ENCODE measurements at regions not wholly inside any gene's neighbourhood (a gene's known extent, or its start where the extent isn't known, plus 50 kb on each side); places are given as distances from the start of the nearest gene placed in this dataset.

DNA sequence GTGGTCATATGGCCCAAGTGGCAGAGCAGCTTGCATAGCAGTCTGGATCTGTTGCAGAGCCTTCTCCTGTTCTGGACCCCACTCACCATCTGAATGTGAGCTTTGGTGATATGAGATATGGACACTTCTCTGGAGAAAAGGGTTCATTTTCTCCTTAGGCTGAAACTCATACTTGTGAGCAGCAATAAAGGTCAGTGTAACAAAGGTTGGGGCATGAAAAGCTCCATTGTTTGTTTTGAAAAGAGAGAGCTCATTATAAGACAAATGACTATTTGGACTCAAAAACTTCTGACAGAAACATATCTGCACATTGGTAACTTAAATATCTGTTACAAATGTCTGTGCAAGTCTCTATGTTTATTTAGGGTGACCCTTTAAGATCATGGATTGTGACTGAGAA is 517.3 kb downstream of the MFSD1 start:
- intact Hi-C loops (cut with micrococcal nuclease), result no loop called here
- Mint-ChIP-seq H3K9me3 (peaks cover 0 to 4% of the 10 kb centered on the region in 2 donors), H3K36me3 (no peaks in the 10 kb centered on the region), H3K27ac (no peak overlapping the region), H3K27me3 (ENCODE audit: low read depth in 2 of 2) (no peaks in the 10 kb centered on the region), H3K4me3 (no peak overlapping the region), H3K4me1 (no peaks in the 10 kb centered on the region)
- DNase-seq (no peak), ATAC-seq (no peak)
- H3K36me3 ChIP-seq (ENCODE audit: control insufficient read depth, insufficient read depth, low read length), result no peaks in the 10 kb centered on the region
- no peak overlapping the region for H3K27ac ChIP-seq (ENCODE audit: low read length)
- no peaks in the 10 kb centered on the region for H3K4me1 ChIP-seq (ENCODE audit: control insufficient read depth, insufficient read depth, low read length)
- H3K4me3 ChIP-seq (ENCODE audit: low read length), result no peak overlapping the region
- no peaks in the 10 kb centered on the region for H3K27me3 ChIP-seq (ENCODE audit: control insufficient read depth, insufficient read depth, low read length)
- H3K9me3 ChIP-seq (ENCODE audit: control insufficient read depth, insufficient read depth, low read length), result no peaks in the 10 kb centered on the region
- TF ChIP-seq, protein P1, sequence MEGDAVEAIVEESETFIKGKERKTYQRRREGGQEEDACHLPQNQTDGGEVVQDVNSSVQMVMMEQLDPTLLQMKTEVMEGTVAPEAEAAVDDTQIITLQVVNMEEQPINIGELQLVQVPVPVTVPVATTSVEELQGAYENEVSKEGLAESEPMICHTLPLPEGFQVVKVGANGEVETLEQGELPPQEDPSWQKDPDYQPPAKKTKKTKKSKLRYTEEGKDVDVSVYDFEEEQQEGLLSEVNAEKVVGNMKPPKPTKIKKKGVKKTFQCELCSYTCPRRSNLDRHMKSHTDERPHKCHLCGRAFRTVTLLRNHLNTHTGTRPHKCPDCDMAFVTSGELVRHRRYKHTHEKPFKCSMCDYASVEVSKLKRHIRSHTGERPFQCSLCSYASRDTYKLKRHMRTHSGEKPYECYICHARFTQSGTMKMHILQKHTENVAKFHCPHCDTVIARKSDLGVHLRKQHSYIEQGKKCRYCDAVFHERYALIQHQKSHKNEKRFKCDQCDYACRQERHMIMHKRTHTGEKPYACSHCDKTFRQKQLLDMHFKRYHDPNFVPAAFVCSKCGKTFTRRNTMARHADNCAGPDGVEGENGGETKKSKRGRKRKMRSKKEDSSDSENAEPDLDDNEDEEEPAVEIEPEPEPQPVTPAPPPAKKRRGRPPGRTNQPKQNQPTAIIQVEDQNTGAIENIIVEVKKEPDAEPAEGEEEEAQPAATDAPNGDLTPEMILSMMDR (IDR thresholded peaks at IDR 0.05), result no peak

DNA sequence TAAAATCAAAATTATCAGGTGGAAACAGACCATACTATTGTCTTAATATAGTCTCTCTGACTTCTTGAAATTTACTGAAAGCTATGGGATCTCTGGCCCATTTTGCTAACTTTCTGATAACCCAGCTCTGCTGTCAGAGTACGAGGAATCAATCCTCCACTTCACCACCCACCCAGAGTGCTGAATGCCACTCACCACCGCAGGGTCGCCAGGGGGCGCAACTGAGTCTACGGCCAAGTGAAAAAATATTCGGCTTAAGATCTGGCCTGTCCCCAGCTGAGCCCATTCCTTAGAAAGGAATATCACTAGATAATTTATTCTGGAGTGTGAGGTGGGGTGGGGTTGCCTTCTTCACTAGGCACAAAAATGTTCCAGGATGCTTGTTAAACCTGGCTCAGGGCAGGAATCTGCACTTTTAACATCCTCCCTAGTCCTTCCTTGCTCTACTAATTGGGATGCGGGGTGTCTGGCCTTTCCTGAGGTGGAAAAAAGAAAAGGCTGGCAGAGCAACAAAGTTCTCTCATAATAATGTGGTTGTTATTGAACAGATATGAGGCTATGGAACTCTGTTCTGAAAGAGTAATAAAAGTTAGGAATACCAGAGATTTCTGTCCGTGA is 520.6 kb downstream of the MFSD1 start:
- Histone ChIP-seq H3K9me3 (ENCODE audit: control insufficient read depth, insufficient read depth, low read length) (no peaks in the 10 kb centered on the region), H3K4me3 (ENCODE audit: low read length) (no peak overlapping the region), H3K27me3 (ENCODE audit: control insufficient read depth, insufficient read depth, low read length) (no peaks in the 10 kb centered on the region), H3K27ac (ENCODE audit: low read length) (no peak overlapping the region), H3K4me1 (ENCODE audit: control insufficient read depth, insufficient read depth, low read length) (no peaks in the 10 kb centered on the region), H3K36me3 (ENCODE audit: control insufficient read depth, insufficient read depth, low read length) (no peaks in the 10 kb centered on the region)
- no peak for DNase-seq
- no peak for ATAC-seq
- WGBS (ENCODE audit: insufficient coverage), result 42% methylated on average over 8 of the region's 8 CpGs
- TF ChIP-seq, protein P1 (IDR thresholded peaks at IDR 0.05), result no peak
- no peaks in the 10 kb centered on the region for H3K4me1 Mint-ChIP-seq
- intact Hi-C loops (cut with micrococcal nuclease), result no loop called here
- H3K27ac Mint-ChIP-seq, result no peak overlapping the region
- H3K36me3 Mint-ChIP-seq, result no peaks in the 10 kb centered on the region
- no peaks in the 10 kb centered on the region for H3K27me3 Mint-ChIP-seq (ENCODE audit: low read depth in 2 of 2)
- no peak overlapping the region for H3K4me3 Mint-ChIP-seq
- H3K9me3 Mint-ChIP-seq, result peaks cover 0 to 2% of the 10 kb centered on the region in 2 donors

DNA sequence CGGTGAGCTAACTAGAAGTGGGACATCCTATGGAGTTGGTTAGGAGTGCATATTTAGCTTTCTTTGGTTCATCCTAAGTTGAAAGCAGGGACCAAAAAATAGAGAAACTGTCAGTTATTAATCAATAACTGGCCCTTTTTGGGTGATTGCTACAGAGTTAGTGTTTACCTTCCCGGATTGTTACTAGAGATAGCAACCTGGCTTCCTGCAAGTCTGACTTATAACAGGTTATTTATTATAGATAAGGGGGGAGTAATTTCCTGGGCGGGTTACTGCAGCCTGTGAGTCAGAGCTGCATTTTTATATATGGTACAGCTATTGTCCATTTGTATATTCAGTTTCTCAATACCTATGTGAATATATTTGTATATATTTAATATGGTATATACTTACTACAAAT is 522.0 kb downstream of the MFSD1 start:
- Histone ChIP-seq H3K4me1 (ENCODE audit: control insufficient read depth, insufficient read depth, low read length) (no peaks in the 10 kb centered on the region), H3K36me3 (ENCODE audit: control insufficient read depth, insufficient read depth, low read length) (no peaks in the 10 kb centered on the region), H3K27me3 (ENCODE audit: control insufficient read depth, insufficient read depth, low read length) (no peaks in the 10 kb centered on the region), H3K9me3 (ENCODE audit: control insufficient read depth, insufficient read depth, low read length) (no peaks in the 10 kb centered on the region), H3K27ac (ENCODE audit: low read length) (no peak overlapping the region), H3K4me3 (ENCODE audit: low read length) (no peak overlapping the region)
- Mint-ChIP-seq H3K9me3 (peaks cover 4 to 5% of the 10 kb centered on the region in 2 donors), H3K4me1 (no peaks in the 10 kb centered on the region), H3K27ac (no peak overlapping the region), H3K36me3 (no peaks in the 10 kb centered on the region), H3K27me3 (ENCODE audit: low read depth in 2 of 2) (no peaks in the 10 kb centered on the region), H3K4me3 (no peak overlapping the region)
- DNase-seq, result no peak
- no peak for ATAC-seq
- intact Hi-C loops (cut with micrococcal nuclease), result no loop called here
- TF ChIP-seq, protein P1 (IDR thresholded peaks at IDR 0.05), result no peak
- WGBS (ENCODE audit: insufficient coverage), result 88% methylated on average over 2 of the region's 3 CpGs

DNA sequence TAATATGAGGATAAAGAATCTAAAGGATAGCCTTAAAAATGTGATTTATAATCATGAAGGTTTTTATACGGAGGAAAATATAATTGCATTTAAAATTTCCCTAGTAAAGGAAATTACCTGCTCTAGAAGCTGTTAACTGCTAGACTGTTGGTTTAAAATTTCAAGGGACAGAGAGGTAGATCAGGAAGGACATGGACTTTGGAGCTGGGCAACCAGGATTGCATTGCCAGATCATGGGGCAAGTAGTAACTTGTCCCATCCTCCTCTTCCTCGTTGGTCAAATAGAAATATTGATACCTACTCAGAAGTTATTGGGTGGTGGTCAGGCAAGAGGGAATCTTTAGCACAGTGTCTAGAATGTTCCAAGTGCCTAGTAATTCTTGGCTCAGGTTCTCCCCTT is 525.1 kb downstream of the MFSD1 start:
- Histone ChIP-seq H3K4me1 (ENCODE audit: control insufficient read depth, insufficient read depth, low read length) (no peaks in the 10 kb centered on the region), H3K4me3 (ENCODE audit: low read length) (no peak overlapping the region), H3K36me3 (ENCODE audit: control insufficient read depth, insufficient read depth, low read length) (no peaks in the 10 kb centered on the region), H3K27me3 (ENCODE audit: control insufficient read depth, insufficient read depth, low read length) (no peaks in the 10 kb centered on the region), H3K9me3 (ENCODE audit: control insufficient read depth, insufficient read depth, low read length) (no peaks in the 10 kb centered on the region), H3K27ac (ENCODE audit: low read length) (no peak overlapping the region)
- DNase-seq (no peak), ATAC-seq (no peak)
- H3K4me3 Mint-ChIP-seq, result no peak overlapping the region
- H3K9me3 Mint-ChIP-seq, result peaks cover 6 to 8% of the 10 kb centered on the region in 2 donors
- TF ChIP-seq, protein P1 (IDR thresholded peaks at IDR 0.05), result no peak
- H3K4me1 Mint-ChIP-seq, result no peaks in the 10 kb centered on the region
- no peaks in the 10 kb centered on the region for H3K27me3 Mint-ChIP-seq (ENCODE audit: low read depth in 2 of 2)
- H3K36me3 Mint-ChIP-seq, result no peaks in the 10 kb centered on the region
- 75% methylated on average over 1 of the region's 2 CpGs for WGBS (ENCODE audit: insufficient coverage)
- H3K27ac Mint-ChIP-seq, result no peak overlapping the region
- intact Hi-C loops (cut with micrococcal nuclease), result no loop called here

Data from natural killer cell (primary cell).